HCT116 (cell line): ENCODE measurements at regions not wholly inside any gene's neighbourhood (a gene's known extent, or its start where the extent isn't known, plus 50 kb on each side); places are given as distances from the start of the nearest gene placed in this dataset.

Source experiments
- ATAC-seq: fragments of 200-7000 bp; cut with Tn5 transposase; 2 replicates; pipeline ENCODE4 v1.9.1; 2020; ENCODE audit warnings: mild to moderate bottlenecking, moderate library complexity
- BruUV-seq: library from RNA; stranded (reverse); fragments of 400-500 nt; replicated peaks from 2 replicates; lab custom pipeline; 2021; lab: Mats Ljungman, UMichigan
- CTCF ChIA-PET: fragments of 300-600 bp; sonication (Branson Sonifier 250); formaldehyde crosslinking; loops from one replicate; lab custom pipeline; 2021; ENCODE audit warnings: antibody characterized with exemption; lab: Charles Lee
- POLR2A ChIA-PET: fragments of 300-600, 350-600 bp; sonication (Branson Sonifier 250); formaldehyde crosslinking; loops from one replicate; lab custom pipeline; 2021; ENCODE audit warnings: antibody characterized with exemption; lab: Charles Lee
- RAD21 ChIA-PET, 2 experiments: fragments of 300-600 bp; sonication (Branson Sonifier 250); formaldehyde crosslinking; loops; one replicate each; lab custom pipeline; 2023; ENCODE audit warnings: low total read pairs in 2 of 2; ENCODE audit not compliant: uncharacterized antibody in 2 of 2, unreplicated experiment in 2 of 2, low non-redundant PET in 1 of 2; lab: Charles Lee
- DNase-seq: peaks from one replicate; pipeline ENCODE4 v3.0.0-alpha.2; 2010; ENCODE audit warnings: low read depth, low spot score
- H2AFZ ChIP-seq: fragments of 200-600 bp; shearing (Covaris generic), sonication (generic); 2 replicates; pipeline ENCODE4 v1.6.1; 2017; ENCODE audit warnings: low read depth, mixed run types, mixed read lengths, antibody characterized with exemption, low read length; ENCODE audit not compliant: poor library complexity, severe bottlenecking
- H3K27ac ChIP-seq: 2 replicates; pipeline ENCODE4 v1.5.1; 2012; ENCODE audit warnings: low read depth, low read length
- H3K27me3 ChIP-seq: fragments of 200-600 bp; sonication (generic); 2 replicates; pipeline ENCODE4 v1.6.1; 2016; ENCODE audit warnings: mixed run types, low read length, mixed read lengths; ENCODE audit not compliant: insufficient read depth
- H3K36me3 ChIP-seq, 2 experiments: fragments of 200-500 bp in 1 of 2; fragments of 200-600 bp in 1 of 2; sonication (Bioruptor generic) in 1 of 2; sonication (generic) in 1 of 2; 2 replicates each; pipeline versions ENCODE4 v1.5.1 to v1.6.1; 2014 to 2016; ENCODE audit warnings: low read length in 2 of 2, inconsistent platforms in 1 of 2, mixed read lengths in 1 of 2, mixed run types in 1 of 2; ENCODE audit not compliant: insufficient read depth in 2 of 2, control insufficient read depth in 1 of 2
- H3K4me1 ChIP-seq, 2 experiments: fragments of 200-600 bp in 1 of 2; sonication (generic) in 1 of 2; 2 replicates each; pipeline versions ENCODE4 v1.5.1 to v1.6.1; 2012 to 2017; ENCODE audit warnings: low read length in 2 of 2, inconsistent platforms in 1 of 2, mild to moderate bottlenecking in 1 of 2, mixed read lengths in 1 of 2, mixed run types in 1 of 2, moderate library complexity in 1 of 2; ENCODE audit not compliant: insufficient read depth in 2 of 2, control insufficient read depth in 1 of 2
- H3K4me2 ChIP-seq: fragments of 200-600 bp; sonication (generic); 2 replicates; pipeline ENCODE4 v1.6.1; 2017; ENCODE audit warnings: mixed run types, low read length, mixed read lengths
- H3K4me3 ChIP-seq, 2 experiments: fragments of 200-600 bp in 1 of 2; sonication (generic) in 1 of 2; replicated peaks in 1 of 2; 2 replicates each; pipeline ENCODE4 v1.5.1; 2011 to 2016; ENCODE audit warnings: low read length in 2 of 2, control low read depth in 1 of 2, low read depth in 1 of 2, mild to moderate bottlenecking in 1 of 2, mixed read lengths in 1 of 2, mixed run types in 1 of 2
- H3K79me2 ChIP-seq: fragments of 200-600 bp; sonication (generic); 2 replicates; pipeline ENCODE4 v1.6.1; 2017; ENCODE audit warnings: mild to moderate bottlenecking, mixed run types, low read length, moderate library complexity, mixed read lengths; ENCODE audit not compliant: insufficient read depth
- H3K9ac ChIP-seq: fragments of 200-600 bp; sonication (generic); 2 replicates; pipeline ENCODE4 v1.6.1; 2016; ENCODE audit warnings: low read length, mixed read lengths
- H3K9me2 ChIP-seq: fragments of 200-600 bp; sonication (generic), shearing (Covaris generic); 2 replicates; pipeline ENCODE4 v1.6.1; 2017; ENCODE audit warnings: mixed run types, mild to moderate bottlenecking, moderate library complexity; ENCODE audit not compliant: insufficient read depth
- H3K9me3 ChIP-seq, 2 experiments: fragments of 200-500 bp in 1 of 2; fragments of 200-600 bp in 1 of 2; sonication (Bioruptor generic) in 1 of 2; sonication (generic) in 1 of 2; 2 replicates each; pipeline ENCODE4 v1.6.1; 2014 to 2017; ENCODE audit warnings: low read length in 2 of 2, mixed read lengths in 2 of 2, inconsistent platforms in 1 of 2, low read depth in 1 of 2, mild to moderate bottlenecking in 1 of 2, mixed run types in 1 of 2, moderate library complexity in 1 of 2; ENCODE audit not compliant: control insufficient read depth in 1 of 2, insufficient read depth in 1 of 2
- H4K20me1 ChIP-seq: fragments of 200-600 bp; sonication (generic), shearing (Covaris generic); 2 replicates; pipeline ENCODE4 v1.6.1; 2017; ENCODE audit warnings: mixed run types, mild to moderate bottlenecking, moderate library complexity; ENCODE audit not compliant: insufficient read depth
- CBX3 ChIP-seq: IDR thresholded peaks from 2 replicates; pipeline ENCODE4 v1.6.1; 2012; ENCODE audit warnings: low read depth
- ELF1 ChIP-seq: IDR thresholded peaks from 2 replicates; pipeline ENCODE4 v1.6.1; 2012; ENCODE audit warnings: low read depth, borderline replicate concordance
- EZH2 ChIP-seq: fragments of 200-600 bp; sonication (generic); IDR thresholded peaks from 2 replicates; pipeline ENCODE4 v1.6.1; 2017; ENCODE audit warnings: antibody characterized with exemption, mixed run types
- FOSL1 ChIP-seq: IDR thresholded peaks from 2 replicates; pipeline ENCODE4 v1.6.1; 2012; ENCODE audit warnings: low read depth
- JUND ChIP-seq: IDR thresholded peaks from 2 replicates; pipeline ENCODE4 v1.6.1; 2012
- MAX ChIP-seq: IDR thresholded peaks from 2 replicates; pipeline ENCODE4 v1.6.1; 2012
- POLR2A ChIP-seq: IDR thresholded peaks from 2 replicates; pipeline ENCODE4 v1.7.0; 2011; ENCODE audit warnings: borderline replicate concordance; ENCODE audit not compliant: insufficient read depth, insufficient read length; ENCODE audit errors: extremely low read depth
- RAD21 ChIP-seq: IDR thresholded peaks from 2 replicates; pipeline ENCODE4 v1.6.1; 2012; ENCODE audit warnings: low read depth, mild to moderate bottlenecking
- SP1 ChIP-seq: IDR thresholded peaks from 2 replicates; pipeline ENCODE4 v1.6.1; 2012; ENCODE audit warnings: low read depth
- SRF ChIP-seq: IDR thresholded peaks from 2 replicates; pipeline ENCODE4 v1.6.1; 2012; ENCODE audit warnings: low read depth
- TCF7L2 ChIP-seq: IDR thresholded peaks from 2 replicates; pipeline ENCODE4 v1.7.0; 2011; ENCODE audit warnings: borderline replicate concordance, inconsistent platforms; ENCODE audit not compliant: insufficient read depth, insufficient read length; ENCODE audit errors: extremely low read depth
- YY1 ChIP-seq: IDR thresholded peaks from 2 replicates; pipeline ENCODE4 v1.6.1; 2011; ENCODE audit warnings: low read length, low read depth, moderate library complexity, mild to moderate bottlenecking; ENCODE audit not compliant: insufficient replicate concordance; ENCODE audit errors: extremely low read depth
- intact Hi-C: fragments of 100-400 bp; cut with micrococcal nuclease; formaldehyde crosslinking; loops from 2 replicates; pipeline ENCODE4 v1.10.0; 2022
- TF ChIP-seq, protein P1 (sequence below), 3 experiments: fragments of 200-600 bp in 1 of 3; sonication (generic) in 1 of 3; IDR thresholded peaks in 2 of 3; conservative IDR thresholded peaks in 1 of 3; 2 replicates each; pipeline ENCODE4 v1.5.1; 2012 to 2017; ENCODE audit warnings: low read depth in 2 of 3, low read length in 2 of 3, antibody characterized with exemption in 1 of 3, borderline replicate concordance in 1 of 3, control low read depth in 1 of 3, mild to moderate bottlenecking in 1 of 3, mixed read lengths in 1 of 3, mixed run types in 1 of 3, moderate library complexity in 1 of 3; ENCODE audit not compliant: insufficient read depth in 1 of 3

DNA sequence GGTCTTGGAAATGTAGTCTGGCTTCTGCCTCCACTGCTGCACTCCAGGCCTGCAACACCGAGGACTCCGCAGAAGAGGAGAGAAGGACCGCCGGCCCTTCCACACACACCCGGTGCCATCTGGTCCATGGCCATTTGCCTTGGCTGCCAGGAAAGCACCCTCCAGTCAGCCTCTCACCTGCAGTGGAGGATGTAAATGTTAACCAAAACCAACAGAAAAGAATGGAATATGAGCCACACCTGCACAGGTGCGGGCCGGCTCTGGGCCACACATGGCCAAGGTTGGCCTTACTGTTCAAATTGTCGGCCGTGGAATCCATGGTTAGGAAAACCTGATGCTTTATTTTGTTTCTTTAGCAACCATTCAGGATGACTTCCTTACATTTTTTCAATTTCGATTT is 178.3 kb upstream of the C2CD4B start:
- H3K9me3 ChIP-seq, result no peaks in the 10 kb centered on the region
- no peaks in the 10 kb centered on the region for H3K27me3 ChIP-seq
- ChIA-PET RAD21 (no interaction called here), CTCF (interaction anchor here (1.0 kb wide), 1 partner anchor 399 kb away, joined by 3 read pairs; no protein-coding TSS in a partner anchor), POLR2A (no interaction called here)
- peaks cover 0 to 6% of the 10 kb centered on the region in 2 experiments; a peak in 2 of 4 replicates for H3K4me1 ChIP-seq
- ATAC-seq, result no peak
- H2AFZ ChIP-seq, result no peak overlapping the region
- H3K27ac ChIP-seq, result no peak overlapping the region
- H3K4me3 ChIP-seq, result no peak overlapping the region
- no TSS peak for BruUV-seq
- H3K9ac ChIP-seq, result no peak overlapping the region
- no peak for DNase-seq
- no peaks in the 10 kb centered on the region for H3K9me2 ChIP-seq
- intact Hi-C loops, result no loop called here
- no peak overlapping the region for H3K4me2 ChIP-seq
- H4K20me1 ChIP-seq, result no peaks in the 10 kb centered on the region
- TF ChIP-seq SP1, result no peak
- TF ChIP-seq SRF, result no peak
- TF ChIP-seq FOSL1, result no peak
- TF ChIP-seq EZH2, result no peak
- no peak for TF ChIP-seq MAX
- TF ChIP-seq YY1, result no peak
- no peak for TF ChIP-seq POLR2A
- TF ChIP-seq TCF7L2, result no peak
- TF ChIP-seq ELF1, result no peak
- no peaks in the 10 kb centered on the region for H3K79me2 ChIP-seq
- no peaks in the 10 kb centered on the region for H3K36me3 ChIP-seq

GRCh38 chr15:62344806-62345539 is 179.9 kb upstream of the C2CD4B start:
- no peaks in the 10 kb centered on the region for H3K79me2 ChIP-seq
- no peaks in the 10 kb centered on the region for H4K20me1 ChIP-seq
- CTCF ChIA-PET, result interaction anchor here (0.6 to 2.0 kb wide), 2 partner anchors 9 to 11 kb away, joined by 4 to 7 read pairs; no protein-coding TSS in a partner anchor
- peaks cover 0 to 6% of the 10 kb centered on the region in 2 experiments; a peak in 2 of 4 replicates for H3K4me1 ChIP-seq
- TF ChIP-seq, protein P1, sequence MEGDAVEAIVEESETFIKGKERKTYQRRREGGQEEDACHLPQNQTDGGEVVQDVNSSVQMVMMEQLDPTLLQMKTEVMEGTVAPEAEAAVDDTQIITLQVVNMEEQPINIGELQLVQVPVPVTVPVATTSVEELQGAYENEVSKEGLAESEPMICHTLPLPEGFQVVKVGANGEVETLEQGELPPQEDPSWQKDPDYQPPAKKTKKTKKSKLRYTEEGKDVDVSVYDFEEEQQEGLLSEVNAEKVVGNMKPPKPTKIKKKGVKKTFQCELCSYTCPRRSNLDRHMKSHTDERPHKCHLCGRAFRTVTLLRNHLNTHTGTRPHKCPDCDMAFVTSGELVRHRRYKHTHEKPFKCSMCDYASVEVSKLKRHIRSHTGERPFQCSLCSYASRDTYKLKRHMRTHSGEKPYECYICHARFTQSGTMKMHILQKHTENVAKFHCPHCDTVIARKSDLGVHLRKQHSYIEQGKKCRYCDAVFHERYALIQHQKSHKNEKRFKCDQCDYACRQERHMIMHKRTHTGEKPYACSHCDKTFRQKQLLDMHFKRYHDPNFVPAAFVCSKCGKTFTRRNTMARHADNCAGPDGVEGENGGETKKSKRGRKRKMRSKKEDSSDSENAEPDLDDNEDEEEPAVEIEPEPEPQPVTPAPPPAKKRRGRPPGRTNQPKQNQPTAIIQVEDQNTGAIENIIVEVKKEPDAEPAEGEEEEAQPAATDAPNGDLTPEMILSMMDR (IDR thresholded peaks at IDR 0.05 in 2 of 3, conservative IDR thresholded peaks at IDR 0.05 in 1 of 3; ENCODE audit: borderline replicate concordance in 1 of 3, insufficient read depth in 1 of 3, low read depth in 2 of 3, low read length in 2 of 3), result peak; percentile 59 to 92 (median 90); a peak in 5 of 6 replicates
- peak; percentile 81 for TF ChIP-seq YY1
- peak; percentile 52 for TF ChIP-seq TCF7L2
- TF ChIP-seq CBX3, result peak; percentile 81; the same call in 1 of the 2 replicates
- TF ChIP-seq RAD21, result peak; percentile 61
- no peak for TF ChIP-seq FOSL1
- TF ChIP-seq JUND, result no peak
- H3K4me3 ChIP-seq, result no peak overlapping the region
- peak; percentile 99 for ATAC-seq
- H3K27ac ChIP-seq, result no peak overlapping the region
- peak; percentile 86 for DNase-seq
- no peaks in the 10 kb centered on the region for H3K27me3 ChIP-seq
- H3K9ac ChIP-seq, result no peak overlapping the region
- no TSS peak for BruUV-seq
- intact Hi-C loops, result no loop called here
- POLR2A ChIA-PET, result interaction anchor here (0.6 kb wide), 2 partner anchors 15 to 86 kb away, joined by 3 read pairs; no protein-coding TSS in a partner anchor
- no peaks in the 10 kb centered on the region for H3K36me3 ChIP-seq
- no peaks in the 10 kb centered on the region for H3K9me3 ChIP-seq
- RAD21 ChIA-PET, result no interaction called here
- H2AFZ ChIP-seq, result peak overlapping the region; percentile 100
- H3K9me2 ChIP-seq, result no peaks in the 10 kb centered on the region
- peak overlapping the region; percentile 58 for H3K4me2 ChIP-seq
